Progenitor cell of endocrine pancreas (in vitro differentiated cells): ENCODE measurements at regions not wholly inside any gene's neighbourhood (a gene's known extent, or its start where the extent isn't known, plus 50 kb on each side); places are given as distances from the start of the nearest gene placed in this dataset.
"Not testable (repeated sequence)": the region's sequence is repeated elsewhere in the genome, so short reads cannot be mapped to it uniquely, and the experiment has no call there.

Experiments used
- DNase-seq: peaks from one replicate; pipeline ENCODE4 v3.0.0; 2021; ENCODE audit warnings: low spot score; ENCODE audit not compliant: unreplicated experiment
- H3K27ac Mint-ChIP-seq: 2 replicates; pipeline ENCODE4 v1.8.0; 2021; ENCODE audit warnings: mild to moderate bottlenecking, moderate library complexity, mixed read lengths
- H3K27me3 Mint-ChIP-seq: 2 replicates; pipeline ENCODE4 v1.8.0; 2021; ENCODE audit warnings: mixed read lengths
- H3K36me3 Mint-ChIP-seq: 2 replicates; pipeline ENCODE4 v1.8.0; 2022; ENCODE audit warnings: mixed read lengths; ENCODE audit not compliant: insufficient read depth
- H3K4me1 Mint-ChIP-seq: 2 replicates; pipeline ENCODE4 v1.8.0; 2021; ENCODE audit warnings: low read depth, mixed read lengths
- H3K4me3 Mint-ChIP-seq: 2 replicates; pipeline ENCODE4 v1.8.0; 2021; ENCODE audit warnings: low read depth, mild to moderate bottlenecking, moderate library complexity, mixed read lengths
- H3K9me3 Mint-ChIP-seq: 2 replicates; pipeline ENCODE4 v1.8.0; 2021; ENCODE audit warnings: low read depth, mixed read lengths
- CTCF ChIP-seq: fragments of 200-600 bp; sonication (generic); IDR thresholded peaks from one replicate; pipeline ENCODE4 v1.5.0; 2021; ENCODE audit warnings: antibody characterized with exemption, mild to moderate bottlenecking; ENCODE audit not compliant: unreplicated experiment

- no peak for TF ChIP-seq CTCF
- no peak for DNase-seq
- H3K4me3 Mint-ChIP-seq: no peak overlapping the region
- H3K27ac Mint-ChIP-seq: peak overlapping the region; percentile 14
- peaks cover 5% of the 10 kb centered on the region for H3K4me1 Mint-ChIP-seq
- H3K36me3 Mint-ChIP-seq: peaks cover 3% of the 10 kb centered on the region
- H3K9me3 Mint-ChIP-seq: peaks cover 17% of the 10 kb centered on the region
- H3K27me3 Mint-ChIP-seq: no peaks in the 10 kb centered on the region
These were observed 351.6 kb upstream of the NOX3 start for GRCh38 chr6:155807243-155807642.

- H3K9me3 Mint-ChIP-seq: peaks cover 14% of the 10 kb centered on the region
These were observed 345.4 kb upstream of the NOX3 start for GRCh38 chr6:155801046-155801445.

GRCh38 chr6:155798876-155799275, 343.2 kb upstream of the NOX3 start:
- H3K27me3 Mint-ChIP-seq, DNase-seq, H3K4me3 Mint-ChIP-seq, H3K36me3 Mint-ChIP-seq, H3K4me1 Mint-ChIP-seq, H3K27ac Mint-ChIP-seq: not testable (repeated sequence)
- peaks cover 15% of the 10 kb centered on the region for H3K9me3 Mint-ChIP-seq

More at GRCh38 chr6:155801046-155801445, 345.4 kb upstream of the NOX3 start:
- Mint-ChIP-seq H3K4me1 (peaks cover 2% of the 10 kb centered on the region), H3K4me3 (no peak overlapping the region), H3K36me3 (peaks cover 10% of the 10 kb centered on the region), H3K27me3 (no peaks in the 10 kb centered on the region), H3K27ac (no peak overlapping the region)
- DNase-seq: no peak
- no peak for TF ChIP-seq CTCF

GRCh38 chr6:155795173-155795796, 339.6 kb upstream of the NOX3 start:
- H3K36me3 Mint-ChIP-seq: peaks cover 2% of the 10 kb centered on the region
- TF ChIP-seq CTCF: no peak
- no peaks in the 10 kb centered on the region for H3K27me3 Mint-ChIP-seq
- H3K4me3 Mint-ChIP-seq: no peak overlapping the region
- H3K4me1 Mint-ChIP-seq: peaks cover 2% of the 10 kb centered on the region
- DNase-seq: no peak
- peaks cover 16% of the 10 kb centered on the region for H3K9me3 Mint-ChIP-seq
- H3K27ac Mint-ChIP-seq: no peak overlapping the region

- no peak for DNase-seq
- Mint-ChIP-seq H3K9me3 (peaks cover 31% of the 10 kb centered on the region), H3K27me3 (no peaks in the 10 kb centered on the region), H3K36me3 (peaks cover 3% of the 10 kb centered on the region), H3K4me3 (no peak overlapping the region), H3K27ac (no peak overlapping the region), H3K4me1 (no peaks in the 10 kb centered on the region)
- TF ChIP-seq CTCF: no peak
These were observed 336.3 kb upstream of the NOX3 start for GRCh38 chr6:155791891-155792290.

- Mint-ChIP-seq H3K27ac (no peak overlapping the region), H3K4me1 (no peaks in the 10 kb centered on the region), H3K9me3 (peaks cover 32% of the 10 kb centered on the region), H3K36me3 (peaks cover 3% of the 10 kb centered on the region), H3K27me3 (no peaks in the 10 kb centered on the region), H3K4me3 (no peak overlapping the region)
- TF ChIP-seq CTCF: no peak
- no peak for DNase-seq
These were observed 335.5 kb upstream of the NOX3 start for GRCh38 chr6:155791186-155791585.
